ENCODE measurements at regions not wholly inside any gene's neighbourhood (a gene's known extent, or its start where the extent isn't known, plus 50 kb on each side); places are given as distances from the start of the nearest gene placed in this dataset.

DNA sequence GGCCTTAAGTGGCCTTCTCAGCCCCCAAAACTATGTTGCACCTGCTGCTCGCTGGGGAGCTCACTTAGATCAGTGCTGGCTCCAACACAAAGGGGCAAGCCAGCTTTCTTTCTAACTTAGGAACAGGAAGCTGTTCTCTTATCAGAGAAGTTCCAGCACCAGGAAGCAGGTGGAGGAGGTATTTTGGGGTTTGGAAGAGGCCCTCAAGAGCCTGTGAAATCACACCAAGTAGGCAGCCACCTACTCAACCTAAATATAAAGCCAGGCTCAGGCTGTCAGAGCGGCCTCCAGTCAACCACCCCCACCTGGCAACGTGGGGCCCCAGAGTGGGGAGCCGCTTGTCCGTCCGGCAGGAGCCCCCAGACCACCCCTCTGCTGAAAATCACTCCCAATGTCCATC, 152.8 kb downstream of the OLFM1 start:
- no peak for DNase-seq (ENCODE audit: low spot score)

- no peak for DNase-seq (ENCODE audit: low spot score)
These were observed 153.4 kb downstream of the OLFM1 start for GRCh38 chr9:135240871-135241311.

DNA sequence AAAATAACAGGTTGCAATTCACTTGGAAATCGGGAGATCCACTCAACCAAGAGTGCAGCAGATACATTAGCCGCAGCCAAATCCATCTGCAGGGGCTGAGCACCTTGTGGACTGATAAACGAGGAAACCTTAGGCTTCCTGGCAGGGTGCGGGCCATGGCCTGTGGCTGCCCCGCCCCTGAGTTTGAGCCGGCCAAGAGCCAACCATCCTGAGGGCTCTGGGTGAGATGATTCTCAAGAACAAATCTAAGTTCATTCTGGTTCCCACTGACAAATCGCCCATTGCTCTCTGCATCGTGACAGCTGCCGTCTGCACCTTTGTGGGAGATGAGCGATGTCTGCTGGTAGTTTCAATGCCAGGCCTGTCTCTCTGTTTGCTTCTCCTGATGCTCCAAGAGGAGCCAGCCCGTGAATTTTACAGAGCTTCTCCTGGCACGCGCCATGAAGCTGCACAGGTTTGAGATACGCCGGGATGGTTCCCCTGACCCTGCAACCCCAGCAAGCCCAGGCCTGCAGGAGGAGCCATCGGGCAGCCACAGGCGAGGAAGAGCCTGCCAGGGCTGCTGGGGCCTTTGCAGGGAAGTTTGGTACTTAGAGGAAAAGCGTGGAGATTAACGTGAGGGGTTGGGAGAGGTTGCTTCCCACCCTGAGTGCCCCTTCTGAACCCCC, 154.0 kb downstream of the OLFM1 start:
- no peak for DNase-seq (ENCODE audit: low spot score)

GRCh38 chr9:135242049-135242396, 154.6 kb downstream of the OLFM1 start:
- no peak for DNase-seq (ENCODE audit: low spot score)

GRCh38 chr9:135242406-135242805, 154.9 kb downstream of the OLFM1 start:
- no peak for DNase-seq (ENCODE audit: low spot score)

DNA sequence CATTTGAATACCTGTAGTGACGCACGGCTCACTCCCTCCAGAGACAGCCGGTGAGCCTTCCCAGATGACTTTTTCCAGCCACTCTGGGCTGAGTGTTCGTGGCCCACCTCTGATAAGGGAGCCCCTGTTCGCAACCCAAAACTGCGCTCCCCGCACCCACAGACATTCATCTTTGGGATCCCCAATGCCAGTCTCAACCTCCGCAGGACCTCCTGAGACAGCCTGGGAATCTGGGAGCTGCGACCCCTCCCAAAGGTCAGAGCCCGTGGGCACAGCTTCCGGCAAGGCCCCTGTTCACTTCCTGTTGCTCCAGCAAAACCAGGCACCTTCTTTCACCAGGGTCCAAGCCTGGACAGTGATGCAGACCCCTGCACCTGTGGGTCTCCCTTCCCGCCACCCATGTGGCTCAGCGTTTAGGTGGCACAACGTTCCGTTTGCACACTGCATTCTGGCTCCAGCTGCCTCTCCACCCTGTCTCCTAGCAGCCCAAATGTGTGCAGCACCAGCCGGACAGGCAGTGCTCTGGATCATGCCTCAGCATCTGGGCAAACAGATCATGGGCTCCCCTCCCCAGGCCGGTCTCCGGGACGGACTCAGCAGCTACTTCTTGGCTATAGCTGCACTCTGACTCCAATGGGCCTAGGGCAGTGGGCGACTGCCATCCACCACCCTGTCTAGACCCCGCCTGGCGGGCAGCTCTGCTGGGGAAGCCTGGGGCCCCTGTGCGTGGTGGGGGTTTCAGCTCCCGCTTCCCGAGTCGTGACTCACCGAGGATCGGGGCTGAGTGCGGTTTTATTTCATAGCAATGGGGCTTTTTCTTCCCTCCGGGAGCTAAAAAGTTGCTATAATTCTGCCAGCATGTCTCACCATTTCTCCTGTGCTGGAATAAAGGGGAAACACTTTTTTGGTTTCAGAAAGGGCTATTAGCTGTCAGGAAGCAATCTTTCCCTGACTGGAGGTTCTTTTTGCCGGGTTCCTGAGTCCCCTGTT, 156.0 kb downstream of the OLFM1 start:
- no peak for DNase-seq (ENCODE audit: low spot score)

GRCh38 chr9:135244271-135245221, 157.1 kb downstream of the OLFM1 start:
- no peak for DNase-seq (ENCODE audit: low spot score)

- no peak for DNase-seq (ENCODE audit: low spot score)
These were observed 158.2 kb downstream of the OLFM1 start for GRCh38 chr9:135245482-135246247.

GRCh38 chr9:135246248-135247205, 159.1 kb downstream of the OLFM1 start:
- no peak for DNase-seq (ENCODE audit: low spot score)

- DNase-seq (ENCODE audit: low spot score), result no peak
These were observed 159.9 kb downstream of the OLFM1 start for GRCh38 chr9:135247227-135247930.

DNA sequence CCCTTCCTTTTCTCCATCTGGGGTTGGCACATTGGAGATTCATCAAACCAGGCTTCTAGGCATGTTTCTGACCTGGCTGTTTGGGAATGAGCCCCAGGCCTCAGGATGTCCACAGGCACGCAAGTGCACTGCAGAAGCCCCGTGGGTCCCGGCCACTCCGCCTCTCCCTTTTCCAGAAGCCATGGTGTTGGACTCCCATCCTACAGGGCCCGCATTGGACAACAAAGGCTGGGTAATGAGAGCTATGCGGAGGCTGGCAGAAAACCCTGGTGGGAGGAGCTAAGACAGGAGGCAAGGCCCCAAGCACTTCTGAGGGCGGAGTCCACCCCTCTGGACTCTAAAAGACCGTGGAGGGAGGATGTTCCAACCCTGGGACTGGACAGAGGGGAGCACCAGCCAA, 160.6 kb downstream of the OLFM1 start:
- DNase-seq (ENCODE audit: low spot score), result no peak

DNA sequence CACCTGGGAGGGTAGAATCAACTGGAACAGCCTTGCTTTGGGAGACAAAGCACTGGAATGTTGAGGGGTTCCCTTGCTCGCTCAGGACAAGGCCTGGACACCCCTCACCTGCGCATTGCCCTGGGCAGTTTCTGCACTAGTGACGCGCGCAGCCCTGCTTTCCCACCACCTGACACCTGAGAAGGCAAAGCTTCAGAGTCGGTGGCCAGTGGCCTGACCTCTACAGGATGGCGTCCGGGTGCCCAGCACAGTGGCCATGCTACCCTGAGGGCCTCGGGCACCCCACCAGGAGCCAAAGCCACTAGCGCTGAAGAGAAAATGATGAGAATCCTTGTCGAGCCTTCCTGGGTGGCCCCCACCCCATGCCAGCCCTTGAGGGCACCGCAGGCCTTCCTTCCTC, 161.3 kb downstream of the OLFM1 start:
- no peak for DNase-seq (ENCODE audit: low spot score)

DNA sequence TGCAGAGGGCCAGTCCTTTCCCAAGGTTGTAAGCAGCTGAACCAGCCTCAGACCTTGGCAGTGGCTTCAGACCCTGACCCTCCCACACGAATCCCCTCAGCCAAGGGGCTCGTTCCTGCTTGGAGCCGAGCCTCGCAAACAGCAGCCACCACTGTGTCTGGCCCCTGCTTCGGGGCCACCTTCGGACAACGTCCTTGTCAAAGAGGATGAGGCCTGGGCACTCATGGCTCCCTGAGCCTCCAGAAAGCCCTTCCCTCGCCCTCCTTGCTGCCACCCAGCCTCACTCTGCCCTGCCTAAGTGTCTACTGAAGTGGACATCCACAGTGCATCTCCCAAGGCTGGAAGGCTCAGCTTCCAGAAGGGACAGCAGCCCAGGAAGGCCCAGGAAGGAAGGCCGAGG, 161.7 kb downstream of the OLFM1 start:
- no peak for DNase-seq (ENCODE audit: low spot score)

- DNase-seq (ENCODE audit: low spot score), result no peak
These were observed 162.2 kb downstream of the OLFM1 start for GRCh38 chr9:135249711-135250110.

DNA sequence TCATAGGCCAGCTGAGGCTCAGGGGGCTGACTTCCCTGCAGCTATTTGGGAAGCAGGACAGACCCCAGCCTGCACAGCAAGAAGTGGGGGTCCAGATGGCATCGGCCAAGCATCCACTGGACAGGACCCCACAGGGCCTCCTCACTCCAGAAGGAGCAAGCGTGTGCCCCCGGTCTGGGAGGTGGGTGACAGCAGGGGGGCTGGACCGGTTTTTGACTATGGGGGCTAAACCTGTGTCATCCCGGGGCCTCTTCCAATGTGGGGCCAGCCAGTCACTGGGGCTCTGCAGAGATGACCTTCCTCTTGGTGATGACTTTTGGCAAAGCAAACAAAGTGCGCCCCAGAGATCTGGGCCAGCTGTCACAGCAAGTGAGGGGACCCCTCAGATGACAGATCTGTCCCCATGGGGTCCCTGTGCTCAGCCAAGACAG, 163.9 kb downstream of the OLFM1 start:
- DNase-seq (ENCODE audit: low spot score), result no peak

DNA sequence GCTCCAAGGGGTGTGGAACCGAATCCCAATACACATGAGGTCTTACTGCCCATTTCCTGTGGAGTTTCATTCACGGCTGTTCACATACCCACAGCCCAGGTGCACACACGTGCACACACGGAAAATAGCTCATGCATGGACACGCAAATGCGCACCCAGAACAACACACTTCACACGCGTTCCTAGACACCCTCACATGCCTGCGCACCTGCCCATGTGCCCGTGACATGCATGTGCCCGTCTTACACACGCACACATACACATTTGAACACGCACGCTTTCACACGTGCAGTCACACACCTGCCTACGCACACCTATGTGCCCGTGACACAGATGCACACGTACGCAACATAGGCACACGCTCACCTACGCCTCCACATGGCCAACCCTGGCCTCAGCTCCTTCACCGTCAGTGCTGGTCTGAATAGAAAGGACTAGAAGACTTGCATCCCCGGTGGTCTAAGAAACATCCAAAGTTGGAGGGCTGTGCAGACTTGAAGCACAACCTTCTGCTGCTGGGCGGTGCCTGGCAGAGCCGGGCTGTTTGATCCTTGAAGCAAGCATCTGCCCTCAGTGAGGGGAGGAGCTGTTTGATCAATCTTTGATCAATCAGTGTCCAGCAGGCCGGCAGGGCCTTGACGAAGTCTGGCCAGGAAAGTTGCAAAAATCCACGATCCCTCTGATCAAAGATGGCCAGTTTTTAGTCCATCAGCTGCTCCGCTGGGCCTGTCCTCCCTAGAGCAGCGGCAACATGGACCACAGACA, 164.7 kb downstream of the OLFM1 start:
- no peak for DNase-seq (ENCODE audit: low spot score)

GRCh38 chr9:135252980-135253304, 165.5 kb downstream of the OLFM1 start:
- no peak for DNase-seq (ENCODE audit: low spot score)

- no peak for DNase-seq (ENCODE audit: low spot score)
These were observed 166.0 kb downstream of the OLFM1 start for GRCh38 chr9:135253305-135254004.

All from HuH-7.5 (cell line).